Type B pancreatic cell (in vitro differentiated cells): ENCODE measurements at regions not wholly inside any gene's neighbourhood (a gene's known extent, or its start where the extent isn't known, plus 50 kb on each side); places are given as distances from the start of the nearest gene placed in this dataset.

Source experiments
- DNase-seq: peaks from one replicate; pipeline ENCODE4 v3.0.0; 2021; ENCODE audit warnings: mixed read lengths; ENCODE audit not compliant: unreplicated experiment; ENCODE audit errors: extremely low spot score
- H3K27ac Mint-ChIP-seq: 2 replicates; pipeline ENCODE4 v1.8.0; 2021; ENCODE audit warnings: mild to moderate bottlenecking, mixed read lengths
- H3K27me3 Mint-ChIP-seq: 2 replicates; pipeline ENCODE4 v1.8.0; 2021; ENCODE audit warnings: mixed read lengths
- H3K36me3 Mint-ChIP-seq: 2 replicates; pipeline ENCODE4 v1.8.0; 2021; ENCODE audit warnings: mixed read lengths
- H3K4me1 Mint-ChIP-seq: one replicate; pipeline ENCODE4 v1.8.0; 2021; ENCODE audit warnings: mixed read lengths; ENCODE audit not compliant: unreplicated experiment
- H3K4me3 Mint-ChIP-seq: 2 replicates; pipeline ENCODE4 v1.8.0; 2021; ENCODE audit warnings: mild to moderate bottlenecking, mixed read lengths
- H3K9me3 Mint-ChIP-seq: 2 replicates; pipeline ENCODE4 v1.8.0; 2021; ENCODE audit warnings: mixed read lengths
- CTCF ChIP-seq: fragments of 200-600 bp; sonication (generic); conservative IDR thresholded peaks from 2 replicates; pipeline ENCODE4 v1.5.0; 2021; ENCODE audit warnings: antibody characterized with exemption, mild to moderate bottlenecking

- Mint-ChIP-seq H3K9me3 (no peaks in the 10 kb centered on the region), H3K4me1 (peaks cover 55% of the 10 kb centered on the region), H3K27ac (peak overlapping the region; percentile 32), H3K4me3 (peak overlapping the region; percentile 25), H3K36me3 (no peaks in the 10 kb centered on the region), H3K27me3 (peaks cover 11% of the 10 kb centered on the region)
- no peak for TF ChIP-seq CTCF
- no peak for DNase-seq
Measured at GRCh38 chr6:40722553-40723258, 135.5 kb upstream of the LRFN2 start.

- Mint-ChIP-seq H3K36me3 (no peaks in the 10 kb centered on the region), H3K27ac (peak overlapping the region; percentile 32), H3K9me3 (no peaks in the 10 kb centered on the region), H3K4me3 (peak overlapping the region; percentile 25), H3K27me3 (peaks cover 11% of the 10 kb centered on the region), H3K4me1 (peaks cover 55% of the 10 kb centered on the region)
- TF ChIP-seq CTCF, result no peak
- DNase-seq, result no peak
Measured at GRCh38 chr6:40722091-40722490, 134.9 kb upstream of the LRFN2 start.

- Mint-ChIP-seq H3K27ac (peak overlapping the region; percentile 32), H3K4me3 (peak overlapping the region; percentile 21)
Measured at GRCh38 chr6:40721271-40721952, 134.2 kb upstream of the LRFN2 start.

GRCh38 chr6:40720375-40720748 lies 133.2 kb upstream of the LRFN2 start:
- no peak for TF ChIP-seq CTCF
- peak overlapping the region; percentile 62 for H3K4me3 Mint-ChIP-seq
- no peaks in the 10 kb centered on the region for H3K36me3 Mint-ChIP-seq
- no peaks in the 10 kb centered on the region for H3K9me3 Mint-ChIP-seq
- H3K4me1 Mint-ChIP-seq, result peaks cover 60% of the 10 kb centered on the region
- H3K27ac Mint-ChIP-seq, result peak overlapping the region; percentile 80
- DNase-seq, result no peak
- peaks cover 10% of the 10 kb centered on the region for H3K27me3 Mint-ChIP-seq

More at GRCh38 chr6:40721271-40721952, 134.2 kb upstream of the LRFN2 start:
- no peaks in the 10 kb centered on the region for H3K9me3 Mint-ChIP-seq
- H3K36me3 Mint-ChIP-seq, result no peaks in the 10 kb centered on the region
- peaks cover 8% of the 10 kb centered on the region for H3K27me3 Mint-ChIP-seq
- H3K4me1 Mint-ChIP-seq, result peaks cover 55% of the 10 kb centered on the region
- DNase-seq, result no peak
- TF ChIP-seq CTCF, result no peak

- Mint-ChIP-seq H3K27me3 (peaks cover 10% of the 10 kb centered on the region), H3K4me1 (peaks cover 66% of the 10 kb centered on the region), H3K27ac (peak overlapping the region; percentile 80), H3K9me3 (no peaks in the 10 kb centered on the region), H3K4me3 (peak overlapping the region; percentile 57), H3K36me3 (no peaks in the 10 kb centered on the region)
- no peak for TF ChIP-seq CTCF
- DNase-seq, result no peak
Measured at GRCh38 chr6:40719671-40720374, 132.7 kb upstream of the LRFN2 start.
